ENCODE measurements at regions not wholly inside any gene's neighbourhood (a gene's known extent, or its start where the extent isn't known, plus 50 kb on each side); places are given as distances from the start of the nearest gene placed in this dataset.

DNA sequence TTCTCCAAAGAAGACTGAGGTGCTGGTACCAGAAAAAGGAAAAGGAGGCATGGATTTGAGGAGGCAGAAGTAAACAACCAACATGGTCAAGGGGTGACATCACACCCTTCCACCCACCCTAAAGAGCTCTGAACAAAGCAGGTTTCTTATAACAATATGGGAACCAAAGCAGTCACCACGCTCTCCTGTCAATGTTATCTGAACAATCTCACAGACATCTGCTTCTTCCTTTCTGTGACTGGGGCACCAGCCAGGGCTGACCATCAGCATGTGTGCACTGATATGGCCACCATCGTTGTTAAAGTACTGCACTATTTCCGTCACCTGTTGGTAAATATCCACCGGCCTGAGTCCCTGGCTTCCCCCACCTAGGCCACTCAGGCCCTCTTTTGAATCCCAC is 252.9 kb downstream of the SHQ1 start:
- no peak overlapping the region for H3K4me2 ChIP-seq (ENCODE audit: insufficient read depth, low read length)
- no peak overlapping the region for H3K9ac ChIP-seq (replicated peaks; ENCODE audit: extremely low read depth, insufficient read depth, low read length)
- no peaks in the 10 kb centered on the region for H3K9me1 ChIP-seq (replicated peaks; ENCODE audit: control insufficient read depth, extremely low read depth, insufficient read depth, low read length)
- POLR2A ChIA-PET = no interaction called here
- no peaks in the 10 kb centered on the region for H3K4me1 ChIP-seq (ENCODE audit: control insufficient read depth, extremely low read depth, insufficient read depth, low read length)
- no peak for FAIRE-seq
- no peaks in the 10 kb centered on the region for H3K27me3 ChIP-seq (ENCODE audit: control insufficient read depth in 2 of 2, insufficient read depth in 2 of 2, low read length in 2 of 2)
- H3K36me3 ChIP-seq (ENCODE audit: control insufficient read depth in 2 of 2, extremely low read depth in 1 of 2, insufficient read depth in 2 of 2, low read length in 2 of 2) = no peaks in the 10 kb centered on the region
- H3K27ac ChIP-seq (ENCODE audit: insufficient read depth, low read depth, low read length) = no peak overlapping the region
- no peaks in the 10 kb centered on the region for H3K9me3 ChIP-seq (replicated peaks; ENCODE audit: control insufficient read depth, insufficient read depth, low read length)
- H2AFZ ChIP-seq (ENCODE audit: low read depth, low read length) = no peak overlapping the region
- no peaks in the 10 kb centered on the region for H3K79me2 ChIP-seq (ENCODE audit: control insufficient read depth, insufficient read depth, low read length)
- dilution Hi-C loops (cut with MboI; ENCODE audit: extremely low pct_ligation_motif_present, low sequenced_read_pairs) = no loop called here
- no peaks in the 10 kb centered on the region for H4K20me1 ChIP-seq (replicated peaks; ENCODE audit: control insufficient read depth, extremely low read depth, insufficient read depth, low read length)
- DNase-seq (ENCODE audit: low read depth, low spot score) = no peak
- TF ChIP-seq POLR2AphosphoS5 (IDR thresholded peaks at IDR 0.05; ENCODE audit: insufficient read depth, low read depth, low read length) (no peak), EZH2 (IDR thresholded peaks at IDR 0.05; ENCODE audit: borderline replicate concordance, low read depth, low read length, severe bottlenecking) (no peak)
- TF ChIP-seq, protein P1, sequence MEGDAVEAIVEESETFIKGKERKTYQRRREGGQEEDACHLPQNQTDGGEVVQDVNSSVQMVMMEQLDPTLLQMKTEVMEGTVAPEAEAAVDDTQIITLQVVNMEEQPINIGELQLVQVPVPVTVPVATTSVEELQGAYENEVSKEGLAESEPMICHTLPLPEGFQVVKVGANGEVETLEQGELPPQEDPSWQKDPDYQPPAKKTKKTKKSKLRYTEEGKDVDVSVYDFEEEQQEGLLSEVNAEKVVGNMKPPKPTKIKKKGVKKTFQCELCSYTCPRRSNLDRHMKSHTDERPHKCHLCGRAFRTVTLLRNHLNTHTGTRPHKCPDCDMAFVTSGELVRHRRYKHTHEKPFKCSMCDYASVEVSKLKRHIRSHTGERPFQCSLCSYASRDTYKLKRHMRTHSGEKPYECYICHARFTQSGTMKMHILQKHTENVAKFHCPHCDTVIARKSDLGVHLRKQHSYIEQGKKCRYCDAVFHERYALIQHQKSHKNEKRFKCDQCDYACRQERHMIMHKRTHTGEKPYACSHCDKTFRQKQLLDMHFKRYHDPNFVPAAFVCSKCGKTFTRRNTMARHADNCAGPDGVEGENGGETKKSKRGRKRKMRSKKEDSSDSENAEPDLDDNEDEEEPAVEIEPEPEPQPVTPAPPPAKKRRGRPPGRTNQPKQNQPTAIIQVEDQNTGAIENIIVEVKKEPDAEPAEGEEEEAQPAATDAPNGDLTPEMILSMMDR (IDR thresholded peaks at IDR 0.05; ENCODE audit: extremely low read depth in 1 of 2, insufficient read depth in 1 of 2, low read depth in 1 of 2, low read length in 2 of 2) = no peak
- no peak overlapping the region for H3K4me3 ChIP-seq (replicated peaks in 1 of 3; ENCODE audit: insufficient read depth in 1 of 3, low read depth in 1 of 3, low read length in 3 of 3)
- CTCF ChIA-PET = no interaction called here
- intact Hi-C loops (cut with micrococcal nuclease) = no loop called here
- BruUV-seq (replicated peaks) = no TSS peak

DNA sequence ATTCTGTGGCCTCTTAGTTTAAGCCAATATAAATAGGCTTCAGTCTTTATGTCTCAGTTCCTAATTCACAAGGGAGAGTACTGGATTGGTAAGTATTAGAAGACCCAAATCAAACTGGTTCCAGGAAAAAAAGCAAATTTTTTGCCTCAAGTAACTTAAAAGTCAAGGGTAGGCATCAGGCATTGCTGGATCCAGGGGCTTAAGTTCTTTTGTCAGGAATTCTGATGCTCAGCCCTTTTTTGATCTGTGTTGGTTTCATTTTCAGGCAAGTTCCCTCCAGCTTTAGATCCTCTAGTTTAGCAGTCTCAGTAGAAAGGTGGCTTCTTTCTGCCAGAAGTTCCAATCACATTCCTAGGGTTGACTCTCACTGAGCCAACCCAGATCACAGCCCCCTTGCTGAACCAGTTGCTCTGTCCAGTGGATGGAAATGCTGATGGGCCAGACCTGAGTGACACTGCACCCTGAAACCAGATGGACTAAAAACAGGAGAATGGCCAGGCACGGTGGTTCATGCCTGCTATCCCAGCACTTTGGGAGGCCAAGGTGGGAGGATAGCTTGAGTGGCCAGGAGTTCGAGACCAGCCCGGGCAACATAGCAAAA is 253.5 kb downstream of the SHQ1 start:
- Histone ChIP-seq H3K4me2 (ENCODE audit: insufficient read depth, low read length) (no peak overlapping the region), H3K27me3 (ENCODE audit: control insufficient read depth in 2 of 2, insufficient read depth in 2 of 2, low read length in 2 of 2) (no peaks in the 10 kb centered on the region), H4K20me1 (replicated peaks; ENCODE audit: control insufficient read depth, extremely low read depth, insufficient read depth, low read length) (no peaks in the 10 kb centered on the region), H3K4me3 (replicated peaks in 1 of 3; ENCODE audit: insufficient read depth in 1 of 3, low read depth in 1 of 3, low read length in 3 of 3) (no peak overlapping the region), H2AFZ (ENCODE audit: low read depth, low read length) (no peak overlapping the region), H3K4me1 (ENCODE audit: control insufficient read depth, extremely low read depth, insufficient read depth, low read length) (no peaks in the 10 kb centered on the region), H3K9ac (replicated peaks; ENCODE audit: extremely low read depth, insufficient read depth, low read length) (no peak overlapping the region), H3K27ac (ENCODE audit: insufficient read depth, low read depth, low read length) (no peak overlapping the region), H3K36me3 (ENCODE audit: control insufficient read depth in 2 of 2, extremely low read depth in 1 of 2, insufficient read depth in 2 of 2, low read length in 2 of 2) (no peaks in the 10 kb centered on the region), H3K9me1 (replicated peaks; ENCODE audit: control insufficient read depth, extremely low read depth, insufficient read depth, low read length) (no peaks in the 10 kb centered on the region), H3K79me2 (ENCODE audit: control insufficient read depth, insufficient read depth, low read length) (no peaks in the 10 kb centered on the region), H3K9me3 (replicated peaks; ENCODE audit: control insufficient read depth, insufficient read depth, low read length) (no peaks in the 10 kb centered on the region)
- TF ChIP-seq JUN (IDR thresholded peaks at IDR 0.05; ENCODE audit: borderline replicate concordance, insufficient read depth, insufficient read length, low read depth) = no peak
- TF ChIP-seq, protein P2, sequence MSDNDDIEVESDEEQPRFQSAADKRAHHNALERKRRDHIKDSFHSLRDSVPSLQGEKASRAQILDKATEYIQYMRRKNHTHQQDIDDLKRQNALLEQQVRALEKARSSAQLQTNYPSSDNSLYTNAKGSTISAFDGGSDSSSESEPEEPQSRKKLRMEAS (IDR thresholded peaks at IDR 0.05; ENCODE audit: insufficient read depth, insufficient read length) = no peak
- no peak for TF ChIP-seq MYC (IDR thresholded peaks at IDR 0.05; ENCODE audit: low read depth, low read length)
- TF ChIP-seq GATA2 (IDR thresholded peaks at IDR 0.05; ENCODE audit: insufficient read depth, insufficient read length, low read depth, low read length) = no peak
- TF ChIP-seq, protein P1 (IDR thresholded peaks at IDR 0.05; ENCODE audit: extremely low read depth in 1 of 2, insufficient read depth in 1 of 2, low read depth in 1 of 2, low read length in 2 of 2) = no peak
- no peak for TF ChIP-seq POLR2A (IDR thresholded peaks at IDR 0.05; ENCODE audit: low read depth, low read length)
- no peak for TF ChIP-seq EZH2 (IDR thresholded peaks at IDR 0.05; ENCODE audit: borderline replicate concordance, low read depth, low read length, severe bottlenecking)
- TF ChIP-seq FOS (IDR thresholded peaks at IDR 0.05; ENCODE audit: borderline replicate concordance, insufficient read depth, low read length) = no peak
- TF ChIP-seq POLR2AphosphoS5 (IDR thresholded peaks at IDR 0.05; ENCODE audit: insufficient read depth, low read depth, low read length) = no peak
- FAIRE-seq = no peak
- no TSS peak for BruUV-seq (replicated peaks)
- ChIA-PET CTCF (no interaction called here), POLR2A (no interaction called here)
- no peak for DNase-seq (ENCODE audit: low read depth, low spot score)
- intact Hi-C loops (cut with micrococcal nuclease) = no loop called here
- dilution Hi-C loops (cut with MboI; ENCODE audit: extremely low pct_ligation_motif_present, low sequenced_read_pairs) = no loop called here

Data from endothelial cell of umbilical vein (primary cell).